Stimulated activated CD8-positive, alpha-beta memory T cell treated with anti-CD3 and anti-CD28 coated beads, Interleukin-7, amount 100 ng/mL, for 4 hours (primary cell): ENCODE measurements at regions not wholly inside any gene's neighbourhood (a gene's known extent, or its start where the extent isn't known, plus 50 kb on each side); places are given as distances from the start of the nearest gene placed in this dataset.

Source experiments
- DNase-seq, 2 donors: peaks; one replicate each; pipeline ENCODE4 v3.0.0-alpha.2; 2020; ENCODE audit warnings: low read depth in 2 of 2

DNA sequence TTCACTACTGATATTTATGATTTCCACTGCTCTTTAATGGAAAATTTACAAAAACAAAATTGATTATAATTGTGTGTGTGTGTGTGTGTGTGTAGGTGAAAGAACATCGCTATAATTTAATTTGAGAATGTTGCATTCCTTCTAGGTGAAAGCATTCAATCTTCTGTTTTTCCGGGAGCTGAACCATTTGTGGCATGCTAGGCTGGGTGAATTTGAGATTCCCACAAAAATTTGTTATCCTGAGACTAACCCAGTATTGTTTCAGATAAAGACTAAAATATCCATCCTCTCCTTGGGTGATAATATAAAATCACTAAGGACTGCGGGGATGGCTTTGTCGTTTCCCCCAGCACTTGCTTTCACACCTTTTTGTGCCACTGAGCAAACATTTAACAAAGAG lies 911.2 kb upstream of the PIK3C3 start:
- DNase-seq = no peak

DNA sequence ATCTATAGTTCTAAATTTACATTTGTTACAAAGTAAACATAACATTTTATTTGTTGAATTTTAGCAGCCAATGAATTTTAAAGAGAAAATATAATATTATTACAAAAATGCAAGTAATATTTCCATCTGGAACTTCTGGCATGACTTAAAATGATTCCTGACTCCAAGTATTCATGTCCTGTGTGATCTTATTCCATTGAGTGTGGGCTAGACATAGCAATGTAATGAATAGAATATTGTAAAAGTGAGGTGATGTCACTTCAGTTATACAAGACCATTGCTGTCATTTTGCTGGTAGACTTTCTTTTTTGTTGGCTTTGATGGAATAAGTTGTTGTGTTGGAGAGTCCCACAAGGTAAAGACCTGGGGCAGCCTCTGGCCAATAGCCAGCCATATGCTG lies 912.2 kb upstream of the PIK3C3 start:
- no peak for DNase-seq

DNA sequence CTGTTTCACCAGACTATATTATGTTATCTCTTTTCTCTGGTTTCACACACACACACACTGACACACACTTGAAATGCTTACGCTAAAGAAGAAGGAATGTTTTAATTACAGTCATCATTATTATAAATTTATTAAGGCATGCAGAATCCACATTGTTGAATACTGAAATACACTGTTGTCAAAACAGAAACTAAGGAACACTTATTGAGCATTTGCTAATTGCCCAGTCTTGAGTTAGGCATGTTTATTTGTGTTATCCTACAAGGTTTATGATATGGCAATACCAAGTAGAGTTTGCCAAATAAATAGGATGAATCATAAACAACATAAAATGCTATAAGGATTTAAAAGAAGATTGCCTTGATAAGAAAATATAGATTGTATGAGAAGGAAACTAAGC lies 917.0 kb upstream of the PIK3C3 start:
- DNase-seq = no peak

DNA sequence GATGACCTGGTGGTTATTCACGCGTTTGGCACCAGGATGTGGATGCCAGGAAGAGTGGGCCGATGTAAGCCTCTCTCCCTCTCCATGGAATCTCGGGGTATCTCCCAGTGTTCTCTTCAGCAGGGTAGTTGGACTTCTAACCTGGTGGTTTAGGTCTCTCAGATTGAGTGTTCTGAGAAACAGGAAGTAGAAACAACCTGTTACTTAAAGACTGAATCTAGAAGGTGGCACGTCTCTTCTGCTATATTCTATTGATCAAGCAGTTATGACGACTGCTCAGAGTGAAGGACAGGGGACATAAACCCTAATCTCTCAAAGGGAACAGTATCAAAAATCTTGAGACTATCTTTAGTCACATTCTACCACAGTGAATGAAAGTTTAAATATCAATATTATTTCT lies 918.7 kb upstream of the PIK3C3 start:
- no peak for DNase-seq

DNA sequence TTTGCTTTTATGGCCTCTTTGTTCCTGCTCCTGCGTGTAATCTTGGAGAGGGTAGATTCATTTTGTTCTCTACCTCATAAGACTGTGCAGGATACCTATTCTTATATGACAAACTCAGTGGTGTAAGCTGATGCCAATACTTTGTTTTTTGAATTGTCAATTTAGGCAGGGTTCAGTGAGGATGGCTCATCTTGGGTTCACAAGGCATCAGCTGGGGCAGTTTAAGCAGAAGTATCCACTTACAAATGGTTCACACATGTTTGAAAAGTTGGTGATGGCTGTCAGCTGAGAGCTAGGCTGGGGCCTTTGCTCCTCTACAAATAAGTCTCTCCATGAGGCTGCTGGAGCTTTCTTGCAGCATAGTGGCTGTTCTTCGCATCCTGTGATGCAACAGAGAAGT lies 920.6 kb upstream of the PIK3C3 start:
- no peak for DNase-seq

DNA sequence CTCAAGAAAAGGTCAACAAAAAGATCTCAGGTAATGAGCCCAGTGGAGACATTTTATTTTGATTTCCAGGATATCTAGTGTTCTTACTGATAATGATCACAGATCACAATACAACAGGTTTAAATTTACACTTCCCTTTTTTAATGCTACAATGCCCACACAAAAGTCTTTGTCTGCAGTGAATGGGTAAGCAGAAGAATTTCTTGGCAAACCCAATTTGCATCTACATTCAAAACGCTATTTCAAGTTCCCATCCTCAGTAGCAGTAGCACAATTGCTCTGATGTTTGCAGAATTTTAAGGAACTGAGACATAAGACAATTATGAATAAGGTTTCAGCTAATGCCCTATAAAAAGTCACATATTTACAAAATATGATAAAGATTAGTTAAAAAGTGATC lies 929.4 kb upstream of the PIK3C3 start:
- DNase-seq = no peak

DNA sequence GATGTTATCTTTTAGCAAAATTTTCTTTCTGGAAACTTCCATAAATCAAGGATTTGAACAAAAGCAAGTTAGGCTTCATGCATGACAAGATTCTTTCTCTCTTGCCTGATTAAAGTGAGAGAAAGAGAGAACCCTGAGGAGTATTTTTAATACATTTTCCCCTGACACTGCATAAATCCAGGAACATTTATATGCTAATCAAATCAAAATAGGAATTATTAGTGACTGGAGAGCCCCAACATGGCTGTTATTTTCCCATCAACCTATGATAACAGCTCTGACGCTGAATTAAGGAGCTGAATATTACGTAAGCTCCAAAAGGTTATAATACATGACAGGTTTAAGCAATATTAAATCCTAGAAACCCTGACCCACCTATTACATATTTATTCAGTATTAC lies 930.2 kb upstream of the PIK3C3 start:
- no peak for DNase-seq

DNA sequence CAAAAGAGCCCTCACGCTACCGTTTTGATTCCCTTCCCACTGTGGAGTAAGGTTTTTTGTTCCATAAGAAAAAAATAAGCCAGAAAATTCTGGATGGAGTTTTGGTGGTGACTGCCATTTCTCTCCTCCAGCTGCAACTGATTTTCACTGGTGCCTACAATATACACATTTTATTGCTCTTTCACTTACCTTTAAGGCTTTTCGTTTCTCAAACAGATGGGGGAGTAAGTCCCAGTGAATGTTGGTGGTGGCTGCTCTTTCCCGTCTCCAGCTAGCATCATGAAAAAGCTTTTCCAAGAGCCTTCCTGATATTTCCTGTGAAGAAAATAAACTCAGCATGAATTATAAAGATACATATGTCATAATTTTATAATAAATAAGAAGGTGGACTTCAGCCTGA lies 932.5 kb upstream of the PIK3C3 start:
- DNase-seq = no peak

DNA sequence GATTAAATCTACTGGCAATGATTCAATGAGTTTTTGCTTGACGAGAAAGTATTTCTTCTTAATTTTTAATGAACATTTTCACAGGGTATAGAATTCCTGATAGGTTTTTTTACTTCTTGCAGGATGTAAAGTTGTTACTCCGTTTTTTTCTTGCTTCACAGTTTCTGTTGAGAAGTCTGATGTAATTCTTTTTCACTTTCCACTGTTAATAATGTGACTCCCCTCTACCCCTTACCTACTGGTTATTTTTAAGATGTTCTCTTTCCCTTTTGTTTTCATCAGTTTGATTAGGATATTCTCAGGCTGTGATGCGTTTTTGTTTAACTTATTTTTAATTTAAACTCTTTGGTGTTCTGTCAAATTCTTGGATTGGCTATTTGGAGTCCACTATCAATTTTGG lies 933.9 kb upstream of the PIK3C3 start:
- DNase-seq = no peak

DNA sequence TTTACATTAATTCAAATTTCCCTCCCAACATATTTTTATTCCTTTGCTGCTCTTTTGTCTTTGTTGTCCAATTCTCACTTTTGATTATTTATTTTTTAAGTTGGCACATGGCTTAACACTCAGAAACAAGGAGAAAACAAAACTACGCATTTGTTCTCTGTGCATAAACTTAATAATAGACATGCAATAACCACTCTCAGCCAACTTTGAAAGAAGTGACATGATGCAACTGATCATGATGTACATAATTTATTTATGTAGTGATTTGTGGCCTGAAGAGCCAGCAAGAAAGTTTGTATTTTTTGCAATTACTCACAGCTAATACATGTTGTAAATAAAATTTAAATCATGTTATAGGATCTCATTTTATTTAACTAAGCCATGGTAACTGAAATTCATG lies 942.8 kb upstream of the PIK3C3 start:
- DNase-seq = no peak

DNA sequence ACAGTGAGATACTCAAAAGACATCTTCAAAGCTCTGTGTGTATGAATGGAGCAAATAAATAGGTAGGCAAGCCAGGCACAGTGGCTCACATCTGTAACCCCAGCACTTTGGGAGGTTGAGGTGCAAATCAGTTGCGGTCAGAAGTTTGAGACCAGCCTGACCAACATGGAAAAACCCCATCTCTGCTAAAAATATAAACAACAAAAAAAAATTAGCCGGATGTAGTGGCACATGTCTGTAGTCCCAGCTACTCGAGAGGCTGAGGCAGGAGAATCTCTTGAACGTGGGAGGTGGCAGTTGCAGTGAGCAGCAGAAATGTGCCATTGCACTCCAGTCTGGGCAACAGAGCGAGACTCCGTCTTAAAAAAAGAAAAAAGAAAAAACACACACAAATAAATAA lies 945.1 kb upstream of the PIK3C3 start:
- no peak for DNase-seq

DNA sequence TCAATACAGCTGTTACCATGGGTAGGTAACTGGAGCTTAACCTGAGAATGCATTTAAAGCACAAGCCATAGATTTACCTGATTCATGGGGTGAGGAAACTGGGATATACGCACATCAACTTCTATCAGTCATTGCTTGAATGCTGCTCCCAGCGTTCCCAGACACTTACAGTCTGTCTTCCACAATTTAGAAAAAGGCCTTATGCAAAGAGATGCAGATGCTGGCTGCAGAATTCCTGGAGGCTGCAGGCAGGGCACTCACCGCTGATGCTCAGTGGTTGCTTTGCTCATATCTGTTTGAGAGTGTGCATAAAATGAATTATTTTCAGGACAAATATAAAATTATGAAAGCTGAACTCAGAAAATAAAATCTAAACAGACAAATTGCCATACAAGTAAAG lies 950.7 kb upstream of the PIK3C3 start:
- no peak for DNase-seq

DNA sequence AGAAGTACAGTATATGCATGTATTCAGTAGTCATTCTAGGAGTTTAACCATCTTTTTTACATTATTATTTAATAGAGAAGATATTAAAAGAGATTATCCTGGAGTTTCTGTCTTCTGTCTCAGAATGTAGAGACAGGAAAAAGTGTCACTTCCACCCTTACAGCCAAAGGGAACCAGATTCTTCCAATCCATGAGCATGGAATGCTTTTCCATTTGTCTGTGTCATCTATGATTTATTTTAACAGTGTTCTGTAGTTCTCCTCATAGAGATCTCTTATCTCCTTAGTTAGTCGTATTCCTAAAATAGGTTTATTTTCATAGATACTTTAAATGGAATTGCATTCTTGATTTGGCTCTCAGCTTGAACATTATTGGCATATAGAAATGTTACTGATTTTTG lies 959.5 kb upstream of the PIK3C3 start:
- DNase-seq = no peak

DNA sequence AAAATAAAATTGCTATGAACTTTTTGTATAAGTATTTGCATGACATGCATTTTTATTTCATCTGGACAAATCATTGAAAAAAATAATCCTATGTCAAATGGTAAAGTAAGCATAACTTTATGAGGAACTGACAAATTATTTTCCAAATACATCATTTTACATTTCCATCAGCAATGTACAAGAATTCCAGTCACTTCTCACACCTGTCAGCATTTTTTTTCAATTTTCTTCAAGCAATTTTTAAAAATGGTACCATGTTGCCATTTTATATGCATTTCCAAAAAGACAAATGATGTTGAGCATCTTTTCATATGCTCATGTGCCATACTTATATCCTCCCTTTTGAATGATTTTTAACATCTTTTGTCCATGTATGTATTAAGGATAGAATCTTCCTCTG lies 961.7 kb upstream of the PIK3C3 start:
- DNase-seq = no peak

DNA sequence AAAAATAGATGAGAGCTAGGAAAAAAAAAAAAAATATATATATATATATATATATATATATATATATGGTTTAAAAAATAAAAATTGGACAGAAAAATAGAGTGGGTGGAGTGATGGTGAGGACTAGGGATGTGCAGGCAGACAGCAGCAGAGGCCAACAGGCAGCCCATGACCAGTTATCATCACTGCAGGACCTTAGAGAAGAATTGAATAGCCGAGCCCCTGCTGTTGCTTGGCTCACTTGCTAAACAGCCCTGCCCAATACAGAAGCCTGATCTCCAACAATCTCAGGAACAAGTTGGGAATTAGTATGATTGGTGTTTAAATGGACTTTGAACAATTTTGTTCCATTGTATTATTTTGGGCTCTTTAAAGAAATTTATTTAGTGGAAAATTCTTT lies 967.5 kb upstream of the PIK3C3 start:
- no peak for DNase-seq

DNA sequence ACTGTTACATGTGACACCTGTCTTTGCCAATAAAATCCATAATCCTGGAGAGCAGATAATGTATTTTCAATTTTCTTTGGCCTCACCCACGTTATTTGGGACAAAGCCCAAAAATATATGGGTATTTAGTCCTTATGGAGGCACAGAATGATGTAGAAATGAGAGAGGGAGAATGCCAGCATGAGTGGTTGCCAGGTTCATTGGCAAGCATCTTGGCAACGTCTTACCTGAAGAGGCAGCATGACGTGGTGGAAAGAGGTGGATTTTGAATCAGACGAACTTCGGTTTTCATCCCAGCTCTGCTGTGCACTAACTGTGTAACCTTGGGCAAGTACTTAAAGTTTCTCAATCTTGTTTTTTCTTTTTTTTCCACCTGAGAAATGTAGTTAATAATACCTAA lies 969.6 kb upstream of the PIK3C3 start:
- DNase-seq = no peak

DNA sequence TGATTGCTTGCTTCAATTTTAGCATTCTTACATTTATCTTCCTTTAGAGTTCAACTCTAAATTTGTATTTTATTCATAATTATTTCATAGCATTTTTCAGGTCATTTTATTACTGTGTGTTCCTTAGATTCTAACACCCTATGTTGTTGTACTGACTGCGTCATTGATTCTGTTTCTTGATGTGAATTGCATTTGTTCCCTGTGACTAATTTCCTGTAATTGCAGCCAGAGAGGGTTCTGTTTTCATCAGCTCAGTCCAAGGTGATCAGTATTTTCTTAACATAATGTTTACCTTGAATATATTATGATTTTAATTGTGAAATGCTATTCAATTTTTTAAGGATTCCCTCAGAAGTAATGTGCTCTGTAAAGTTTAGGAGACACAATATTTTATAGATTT lies 970.2 kb upstream of the PIK3C3 start:
- DNase-seq = no peak

DNA sequence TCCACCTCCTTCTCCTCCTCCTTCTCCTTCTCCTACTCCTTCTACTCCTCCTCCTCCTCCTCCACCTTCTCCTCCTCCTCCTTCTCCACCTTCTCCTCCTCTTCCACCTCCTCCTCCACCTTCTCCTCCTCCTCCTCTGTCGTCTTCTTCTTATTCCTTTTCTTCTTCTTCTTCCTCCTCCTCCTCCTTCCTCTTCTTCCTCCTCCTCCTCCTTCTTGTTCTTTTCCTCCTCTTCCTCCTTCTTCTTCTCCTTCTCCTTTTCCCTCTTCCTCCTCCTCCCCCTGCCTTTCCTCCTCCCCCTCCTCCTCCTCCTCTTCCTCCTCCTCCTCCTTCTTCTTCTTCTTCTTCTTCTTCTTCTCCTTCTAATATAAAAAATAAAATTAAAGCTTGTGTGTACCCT lies 971.2 kb upstream of the PIK3C3 start:
- DNase-seq = no peak

DNA sequence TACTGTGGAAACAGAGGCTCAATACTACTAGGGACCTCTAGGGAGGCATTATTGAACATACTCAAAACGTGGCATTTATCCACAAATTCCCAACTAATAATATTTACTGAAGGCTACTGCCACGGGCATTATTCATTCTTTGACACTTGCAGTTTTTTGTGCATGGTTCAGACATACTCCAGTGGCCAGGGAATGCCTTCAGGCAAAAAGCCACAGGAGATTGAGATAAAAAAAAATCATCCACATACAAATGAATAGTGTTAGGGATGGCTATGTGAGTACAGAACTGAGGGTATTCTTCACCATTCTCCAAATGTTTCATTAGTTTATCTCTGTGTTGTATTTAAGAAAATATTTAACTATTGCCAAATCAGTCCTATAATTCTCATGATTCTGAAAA lies 974.9 kb upstream of the PIK3C3 start:
- no peak for DNase-seq

DNA sequence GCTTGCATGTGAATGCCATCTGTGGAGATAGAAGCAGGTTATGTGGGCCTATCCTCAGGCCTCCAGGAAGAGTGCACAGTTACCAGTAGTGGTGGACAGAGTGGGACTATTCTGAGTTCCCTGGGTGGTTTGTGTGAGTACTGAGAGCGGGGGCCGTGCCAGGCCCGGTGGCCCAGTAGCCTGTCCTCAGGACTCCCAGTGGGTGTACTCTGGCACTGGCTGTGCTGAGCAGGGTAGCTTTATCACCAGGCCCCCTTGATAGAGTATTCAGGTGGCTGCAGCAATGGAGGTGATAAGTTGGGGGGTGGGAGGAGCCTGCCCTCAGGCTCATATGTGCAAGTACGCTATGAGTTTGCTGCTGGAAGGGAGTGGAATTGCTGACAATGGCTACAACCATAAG lies 979.0 kb upstream of the PIK3C3 start:
- DNase-seq = no peak

DNA sequence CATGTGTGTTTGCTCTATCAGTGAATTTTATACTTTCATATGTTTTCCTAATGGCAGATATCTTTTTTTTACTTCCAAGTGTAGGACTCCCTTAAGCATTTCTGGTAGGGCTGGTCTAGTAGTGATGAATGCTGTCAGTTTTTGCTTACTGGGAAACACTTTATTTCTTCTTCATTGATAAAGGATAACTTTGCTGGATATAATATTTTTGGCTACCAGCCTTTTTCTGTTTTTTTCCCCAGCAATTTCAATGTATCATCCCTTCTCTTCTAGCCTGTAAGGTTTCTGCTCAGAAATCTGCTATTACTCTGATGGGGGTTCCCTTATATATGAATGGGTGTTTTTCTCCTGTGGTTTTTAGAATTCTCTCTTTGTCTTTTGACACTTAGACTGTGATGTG lies 980.6 kb upstream of the PIK3C3 start:
- no peak for DNase-seq

DNA sequence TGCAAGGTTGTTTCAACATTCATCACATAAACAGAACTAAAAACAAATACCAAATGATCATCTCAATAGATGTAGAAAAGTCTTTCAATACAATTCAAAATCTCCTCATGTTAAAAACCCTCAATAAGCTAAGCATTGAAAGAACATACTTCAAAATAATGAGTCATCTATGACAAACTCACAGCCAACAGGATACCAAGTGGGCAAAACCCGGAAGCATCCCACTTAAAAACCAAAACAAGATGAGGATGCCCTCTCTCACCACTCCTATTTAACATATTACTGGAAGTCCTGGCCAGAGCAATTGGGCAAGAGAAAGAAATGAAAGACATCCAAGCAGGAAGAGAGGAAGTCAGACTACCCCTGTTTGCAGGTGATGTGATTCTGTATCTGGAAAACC lies 992.2 kb upstream of the PIK3C3 start:
- no peak for DNase-seq

DNA sequence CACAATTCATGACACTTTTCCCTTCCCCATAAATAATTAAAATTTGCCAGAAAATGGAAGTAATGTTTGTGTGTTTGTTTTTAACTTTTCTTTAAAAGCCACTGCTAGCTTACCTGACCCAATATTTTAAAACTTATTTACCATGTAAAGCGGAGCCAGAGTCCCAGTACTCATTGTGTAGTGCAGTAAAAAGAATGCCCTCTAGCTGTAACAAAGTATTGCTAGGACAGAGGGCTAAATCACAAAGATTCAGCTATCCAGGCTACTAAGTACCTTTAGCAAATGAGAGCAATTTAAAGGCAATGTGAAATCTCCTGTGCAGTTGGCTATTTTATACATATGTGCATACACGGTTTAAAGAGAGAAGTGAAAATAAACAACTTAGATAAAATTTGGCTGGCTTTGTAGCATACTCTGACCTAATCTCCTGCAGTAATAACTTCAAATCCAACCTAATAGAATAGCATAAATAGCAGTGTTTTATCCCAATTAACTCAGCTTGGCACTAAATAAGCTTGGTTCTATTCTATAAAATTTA lies 997.4 kb upstream of the PIK3C3 start:
- no peak for DNase-seq

DNA sequence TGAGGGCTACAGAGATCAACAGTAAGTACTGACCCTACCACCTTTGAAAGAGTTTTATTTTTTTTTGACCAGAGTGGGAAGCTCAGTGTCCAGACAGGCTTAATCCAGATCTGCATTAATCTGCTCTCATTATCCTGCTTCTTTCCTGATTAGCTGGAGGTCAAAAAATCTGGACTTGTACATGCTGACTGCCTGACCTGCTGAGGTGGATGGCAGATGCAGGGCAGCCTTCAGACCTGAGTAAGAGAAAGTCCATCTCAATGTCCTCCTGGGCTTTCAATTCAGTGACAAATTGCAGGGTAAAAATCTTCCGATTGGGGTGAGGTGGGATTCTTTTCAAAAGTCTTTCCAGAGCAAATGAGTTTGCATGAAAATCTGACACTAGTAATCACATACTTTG lies 998.8 kb upstream of the PIK3C3 start:
- no peak for DNase-seq

DNA sequence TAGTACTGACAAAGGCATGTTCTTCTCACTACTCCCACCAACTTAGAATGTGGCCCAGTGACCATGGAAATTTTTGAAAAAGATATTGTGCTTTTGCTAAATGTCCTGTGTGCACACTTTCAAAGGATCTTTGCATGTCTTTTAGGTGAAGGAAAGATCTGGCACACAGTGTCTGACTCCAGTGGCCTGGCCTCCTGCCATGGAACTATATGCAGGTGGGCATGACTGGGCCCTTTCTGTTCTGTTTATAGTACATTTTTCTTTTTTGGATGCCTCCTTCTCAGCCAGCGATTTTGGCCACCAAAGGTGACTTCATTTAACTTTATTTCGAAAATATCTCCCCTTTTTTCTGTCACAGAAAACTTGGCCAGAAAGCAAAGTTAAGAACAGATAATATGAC lies 999.7 kb upstream of the PIK3C3 start:
- DNase-seq = no peak
